ENCODE measurements at regions not wholly inside any gene's neighbourhood (a gene's known extent, or its start where the extent isn't known, plus 50 kb on each side); places are given as distances from the start of the nearest gene placed in this dataset.

GRCh38 chr7:47170516-47170915 is 411.4 kb downstream of the TNS3 start:
- H3K27me3 Mint-ChIP-seq = no peaks in the 10 kb centered on the region
- intact Hi-C loops (cut with DNase I, micrococcal nuclease) = no loop called here
- H3K36me3 ChIP-seq (ENCODE audit: insufficient read depth, low read length) = no peaks in the 10 kb centered on the region
- H3K27ac ChIP-seq (ENCODE audit: low read depth in 1 of 2, low read length in 2 of 2) = no peak overlapping the region
- CTCF ChIA-PET = no interaction called here
- DNase-seq (no peak), ATAC-seq (ENCODE audit: poor library complexity) (no peak)
- H3K36me3 Mint-ChIP-seq (ENCODE audit: low read depth) = no peaks in the 10 kb centered on the region
- no peaks in the 10 kb centered on the region for H3K9me3 ChIP-seq (ENCODE audit: control insufficient read depth in 1 of 2, insufficient read depth in 1 of 2, low read length in 2 of 2)
- H3K27ac Mint-ChIP-seq = no peak overlapping the region
- H3K27me3 ChIP-seq (ENCODE audit: control insufficient read depth in 1 of 2, insufficient read depth in 2 of 2, low read length in 2 of 2) = no peaks in the 10 kb centered on the region
- no peak overlapping the region for H3K4me3 Mint-ChIP-seq
- no peaks in the 10 kb centered on the region for H3K4me1 Mint-ChIP-seq (ENCODE audit: low read depth)
- POLR2A ChIA-PET = no interaction called here
- TF ChIP-seq CTCF (IDR thresholded peaks at IDR 0.05) = no peak
- H3K4me3 ChIP-seq (ENCODE audit: low read length) = no peak overlapping the region
- no peaks in the 10 kb centered on the region for H3K4me1 ChIP-seq (ENCODE audit: insufficient read depth, low read length)
- H3K9me3 Mint-ChIP-seq = no peaks in the 10 kb centered on the region

DNA sequence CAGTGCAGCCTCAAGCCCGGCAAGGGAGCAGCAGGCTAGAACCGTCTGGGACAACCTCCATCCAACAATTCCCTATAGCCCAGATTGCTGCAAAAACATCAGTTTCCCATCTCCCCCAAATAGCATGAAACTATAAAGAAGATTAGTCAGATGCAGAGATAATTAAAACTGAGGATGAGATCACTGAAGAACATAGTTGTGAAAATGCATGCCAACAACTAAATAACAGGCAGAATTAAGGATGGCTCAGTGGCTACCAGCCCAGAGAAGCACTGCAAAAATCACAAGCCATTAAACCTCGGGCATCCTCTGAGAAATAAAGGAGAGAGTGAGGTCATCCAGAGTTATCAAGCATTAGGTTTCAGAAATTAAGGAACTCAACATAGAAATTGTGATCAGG is 427.1 kb downstream of the TNS3 start:
- POLR2A ChIA-PET = no interaction called here
- H3K27ac ChIP-seq (ENCODE audit: low read depth in 1 of 2, low read length in 2 of 2) = no peak overlapping the region
- DNase-seq = no peak

DNA sequence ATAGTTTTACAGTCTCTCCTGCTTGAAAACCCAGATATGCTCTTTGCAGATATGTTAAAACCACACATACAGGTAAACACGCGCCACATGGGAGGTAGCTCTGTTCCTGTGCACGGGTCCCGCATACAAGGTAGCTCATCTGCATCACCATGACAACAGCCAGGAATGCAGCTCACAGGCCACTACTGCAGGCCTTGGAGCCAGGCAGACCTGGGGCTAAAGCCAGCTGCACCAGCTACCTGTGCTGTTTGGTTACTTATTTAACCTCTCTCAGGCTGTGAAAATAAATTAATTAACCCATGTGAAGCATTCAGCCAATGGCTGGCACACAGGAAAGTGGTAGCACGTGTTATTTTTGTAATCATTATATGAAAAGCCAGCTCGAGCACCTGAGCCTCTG is 428.3 kb downstream of the TNS3 start:
- no peak overlapping the region for H3K27ac Mint-ChIP-seq
- Histone ChIP-seq H3K4me3 (ENCODE audit: low read length) (no peak overlapping the region), H3K4me1 (ENCODE audit: insufficient read depth, low read length) (no peaks in the 10 kb centered on the region), H3K27ac (ENCODE audit: low read depth in 1 of 2, low read length in 2 of 2) (no peak overlapping the region), H3K36me3 (ENCODE audit: insufficient read depth, low read length) (no peaks in the 10 kb centered on the region), H3K9me3 (ENCODE audit: control insufficient read depth in 1 of 2, insufficient read depth in 1 of 2, low read length in 2 of 2) (no peaks in the 10 kb centered on the region), H3K27me3 (ENCODE audit: control insufficient read depth in 1 of 2, insufficient read depth in 2 of 2, low read length in 2 of 2) (no peaks in the 10 kb centered on the region)
- intact Hi-C loops (cut with DNase I, micrococcal nuclease) = no loop called here
- peaks cover 3% of the 10 kb centered on the region for H3K27me3 Mint-ChIP-seq
- DNase-seq (no peak), ATAC-seq (ENCODE audit: poor library complexity) (no peak)
- no peak overlapping the region for H3K4me3 Mint-ChIP-seq
- ChIA-PET POLR2A (no interaction called here), CTCF (no interaction called here)
- H3K36me3 Mint-ChIP-seq (ENCODE audit: low read depth) = no peaks in the 10 kb centered on the region
- no peaks in the 10 kb centered on the region for H3K9me3 Mint-ChIP-seq
- no peaks in the 10 kb centered on the region for H3K4me1 Mint-ChIP-seq (ENCODE audit: low read depth)
- no peak for TF ChIP-seq CTCF (IDR thresholded peaks at IDR 0.05)

More for the DNA sequence above, 427.1 kb downstream of the TNS3 start:
- intact Hi-C loops (cut with DNase I, micrococcal nuclease) = no loop called here
- no peak overlapping the region for H3K4me3 ChIP-seq (ENCODE audit: low read length)
- H3K4me1 ChIP-seq (ENCODE audit: insufficient read depth, low read length) = no peaks in the 10 kb centered on the region
- Mint-ChIP-seq H3K9me3 (peaks cover 1% of the 10 kb centered on the region), H3K36me3 (ENCODE audit: low read depth) (no peaks in the 10 kb centered on the region), H3K27ac (no peak overlapping the region), H3K27me3 (peaks cover under 1% of the 10 kb centered on the region), H3K4me1 (ENCODE audit: low read depth) (no peaks in the 10 kb centered on the region), H3K4me3 (no peak overlapping the region)
- CTCF ChIA-PET = no interaction called here
- H3K27me3 ChIP-seq (ENCODE audit: control insufficient read depth in 1 of 2, insufficient read depth in 2 of 2, low read length in 2 of 2) = no peaks in the 10 kb centered on the region
- H3K36me3 ChIP-seq (ENCODE audit: insufficient read depth, low read length) = no peaks in the 10 kb centered on the region
- ATAC-seq (ENCODE audit: poor library complexity) = no peak
- no peak for TF ChIP-seq CTCF (IDR thresholded peaks at IDR 0.05)
- peaks cover 0 to 2% of the 10 kb centered on the region in 2 experiments for H3K9me3 ChIP-seq (ENCODE audit: control insufficient read depth in 1 of 2, insufficient read depth in 1 of 2, low read length in 2 of 2)

All from CD4-positive, alpha-beta T cell (primary cell).